Endothelial cell of umbilical vein (primary cell): ENCODE measurements at regions not wholly inside any gene's neighbourhood (a gene's known extent, or its start where the extent isn't known, plus 50 kb on each side); places are given as distances from the start of the nearest gene placed in this dataset.

Source experiments
- BruUV-seq: library from RNA; stranded (reverse); fragments of 400-500 nt; replicated peaks from 2 replicates; lab custom pipeline; 2021; lab: Mats Ljungman, UMichigan
- CTCF ChIA-PET: fragments of 300-600, 350-600 bp; sonication (Branson Sonifier 250); formaldehyde crosslinking; loops from one replicate; lab custom pipeline; 2021; ENCODE audit warnings: antibody characterized with exemption, inconsistent platforms; lab: Charles Lee
- POLR2A ChIA-PET: fragments of 300-600, 350-600 bp; sonication (Branson Sonifier 250); formaldehyde crosslinking; loops from one replicate; lab custom pipeline; 2021; ENCODE audit warnings: antibody characterized with exemption, inconsistent platforms; lab: Charles Lee
- DNase-seq: peaks from one replicate; pipeline ENCODE4 v3.0.0-alpha.2; 2011; ENCODE audit warnings: low read depth, low spot score
- FAIRE-seq: peaks from 2 replicates; lab custom pipeline; 2011; peaks lifted over from hg19 to GRCh38; lab: Jason Lieb, UNC
- H2AFZ ChIP-seq: 2 replicates; pipeline ENCODE4 v1.6.0; 2012; ENCODE audit warnings: low read depth, low read length, control low read depth, inconsistent platforms
- H3K27ac ChIP-seq: 2 replicates; pipeline ENCODE4 v1.5.1; 2011; ENCODE audit warnings: low read depth, mild to moderate bottlenecking, control low read depth, low read length, moderate library complexity; ENCODE audit not compliant: insufficient read depth
- H3K27me3 ChIP-seq, 2 experiments: 2 replicates each; pipeline versions ENCODE4 v1.6.0 to v1.6.1; 2011; ENCODE audit warnings: low read length in 2 of 2, mixed read lengths in 1 of 2; ENCODE audit not compliant: control insufficient read depth in 2 of 2, insufficient read depth in 2 of 2
- H3K36me3 ChIP-seq, 2 experiments: 2 replicates in 1 of 2; 3 replicates in 1 of 2; pipeline ENCODE4 v1.5.1; 2011; ENCODE audit warnings: low read length in 2 of 2, mild to moderate bottlenecking in 1 of 2, moderate library complexity in 1 of 2; ENCODE audit not compliant: control insufficient read depth in 2 of 2, insufficient read depth in 2 of 2; ENCODE audit errors: extremely low read depth in 1 of 2
- H3K4me1 ChIP-seq: 3 replicates; pipeline ENCODE4 v1.5.1; 2011; ENCODE audit warnings: mild to moderate bottlenecking, low read length; ENCODE audit not compliant: control insufficient read depth, insufficient read depth; ENCODE audit errors: extremely low read depth
- H3K4me2 ChIP-seq: 2 replicates; pipeline ENCODE4 v1.6.1; 2011; ENCODE audit warnings: low read length, control low read depth, mixed read lengths; ENCODE audit not compliant: insufficient read depth
- H3K4me3 ChIP-seq, 3 experiments: fragments of 200-600 bp in 1 of 3; sonication (generic), shearing (Covaris generic) in 1 of 3; replicated peaks in 1 of 3; 2 replicates each; pipeline ENCODE4 v1.5.1; 2011 to 2016; ENCODE audit warnings: control low read depth in 3 of 3, low read length in 3 of 3, mild to moderate bottlenecking in 2 of 3, inconsistent platforms in 1 of 3, low read depth in 1 of 3, moderate library complexity in 1 of 3; ENCODE audit not compliant: insufficient read depth in 1 of 3
- H3K79me2 ChIP-seq: 2 replicates; pipeline ENCODE4 v1.6.0; 2012; ENCODE audit warnings: low read length, inconsistent platforms; ENCODE audit not compliant: control insufficient read depth, insufficient read depth
- H3K9ac ChIP-seq: replicated peaks from 2 replicates; pipeline ENCODE3; 2011; ENCODE audit warnings: low read length, control low read depth; ENCODE audit not compliant: insufficient read depth; ENCODE audit errors: extremely low read depth
- H3K9me1 ChIP-seq: replicated peaks from 3 replicates; pipeline ENCODE4 v1.6.0; 2011; ENCODE audit warnings: mild to moderate bottlenecking, low read length; ENCODE audit not compliant: control insufficient read depth, insufficient read depth; ENCODE audit errors: extremely low read depth
- H3K9me3 ChIP-seq: replicated peaks from 2 replicates; pipeline ENCODE4 v1.5.1; 2012; ENCODE audit warnings: low read length, inconsistent platforms; ENCODE audit not compliant: control insufficient read depth, insufficient read depth
- H4K20me1 ChIP-seq: replicated peaks from 2 replicates; pipeline ENCODE3; 2011; ENCODE audit warnings: mild to moderate bottlenecking, low read length; ENCODE audit not compliant: control insufficient read depth, insufficient read depth; ENCODE audit errors: extremely low read depth
- EZH2 ChIP-seq: IDR thresholded peaks from 2 replicates; pipeline ENCODE4 v1.6.1; 2012; ENCODE audit warnings: borderline replicate concordance, low read depth, mild to moderate bottlenecking, moderate library complexity, low read length, inconsistent platforms; ENCODE audit not compliant: severe bottlenecking
- FOS ChIP-seq: IDR thresholded peaks from 2 replicates; pipeline ENCODE4 v1.6.1; 2011; ENCODE audit warnings: mild to moderate bottlenecking, low read length, moderate library complexity, borderline replicate concordance; ENCODE audit not compliant: insufficient read depth
- GATA2 ChIP-seq: IDR thresholded peaks from 2 replicates; pipeline ENCODE4 v1.7.0; 2011; ENCODE audit warnings: low read depth, mild to moderate bottlenecking, moderate library complexity, mixed read lengths, low read length; ENCODE audit not compliant: insufficient read length, insufficient read depth
- JUN ChIP-seq: IDR thresholded peaks from 2 replicates; pipeline ENCODE4 v1.6.1; 2011; ENCODE audit warnings: borderline replicate concordance, low read depth; ENCODE audit not compliant: insufficient read length, insufficient read depth
- MYC ChIP-seq: IDR thresholded peaks from one replicate; pipeline ENCODE4 v1.6.1; 2011; ENCODE audit warnings: mild to moderate bottlenecking, low read depth, low read length
- POLR2A ChIP-seq: IDR thresholded peaks from 2 replicates; pipeline ENCODE4 v1.6.1; 2012; ENCODE audit warnings: low read depth, mild to moderate bottlenecking, control low read depth, low read length
- POLR2AphosphoS5 ChIP-seq: IDR thresholded peaks from 2 replicates; pipeline ENCODE4 v1.6.1; 2012; ENCODE audit warnings: low read depth, mild to moderate bottlenecking, control low read depth, low read length, moderate library complexity; ENCODE audit not compliant: insufficient read depth
- dilution Hi-C: fragments of 300-500 bp; cut with MboI; formaldehyde crosslinking; loops from one replicate; pipeline ENCODE4 v1.15.0; 2019; ENCODE audit warnings: low sequenced_read_pairs; ENCODE audit not compliant: extremely low pct_ligation_motif_present
- intact Hi-C: fragments of 100-400 bp; cut with micrococcal nuclease; formaldehyde crosslinking; loops from one replicate; pipeline ENCODE4 v1.10.0; 2022
- TF ChIP-seq, protein P1 (sequence below): IDR thresholded peaks from 2 replicates; pipeline ENCODE4 v1.6.1; 2011; ENCODE audit not compliant: insufficient read depth, insufficient read length
- TF ChIP-seq, protein P2 (sequence below), 2 donors: IDR thresholded peaks; 1 replicate in 1 of 2; 2 replicates in 1 of 2; pipeline ENCODE4 v1.5.1; 2011; ENCODE audit warnings: low read length in 2 of 2, mild to moderate bottlenecking in 2 of 2, moderate library complexity in 2 of 2, control low read depth in 1 of 2, inconsistent platforms in 1 of 2, low read depth in 1 of 2; ENCODE audit not compliant: insufficient read depth in 1 of 2; ENCODE audit errors: extremely low read depth in 1 of 2

DNA sequence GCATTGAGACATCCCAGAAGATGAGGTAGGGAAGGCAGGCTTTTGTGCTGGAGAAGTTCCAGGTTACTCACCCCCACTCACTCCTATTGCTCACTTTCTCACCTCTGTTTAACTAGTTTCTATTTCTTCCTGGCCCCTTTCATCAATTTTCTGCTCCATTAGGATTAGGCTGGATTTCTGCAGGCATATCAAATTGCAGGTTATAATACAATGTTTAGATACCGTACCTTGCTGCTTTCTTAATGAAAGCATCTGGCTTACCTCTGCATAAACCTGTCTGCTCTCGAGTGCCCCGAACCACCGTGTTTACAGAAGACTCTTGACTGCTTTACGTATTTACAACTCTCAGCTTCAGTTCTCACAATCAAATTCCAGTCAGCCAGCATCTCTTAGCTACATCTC is 173.7 kb downstream of the ADAMTS15 start:
- intact Hi-C loops, result no loop called here
- TF ChIP-seq GATA2 (no peak), JUN (no peak), FOS (no peak), MYC (no peak), POLR2AphosphoS5 (no peak), POLR2A (no peak)
- TF ChIP-seq, protein P1, sequence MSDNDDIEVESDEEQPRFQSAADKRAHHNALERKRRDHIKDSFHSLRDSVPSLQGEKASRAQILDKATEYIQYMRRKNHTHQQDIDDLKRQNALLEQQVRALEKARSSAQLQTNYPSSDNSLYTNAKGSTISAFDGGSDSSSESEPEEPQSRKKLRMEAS, result no peak
- BruUV-seq, result no TSS peak
- no peak overlapping the region for H3K9ac ChIP-seq
- no peak overlapping the region for H3K4me2 ChIP-seq
- FAIRE-seq, result no peak
- DNase-seq, result no peak
- no peaks in the 10 kb centered on the region for H3K79me2 ChIP-seq
- ChIA-PET CTCF (no interaction called here), POLR2A (no interaction called here)
- no peak overlapping the region for H3K27ac ChIP-seq
- no peaks in the 10 kb centered on the region for H3K27me3 ChIP-seq
- no peak overlapping the region for H2AFZ ChIP-seq
- no peaks in the 10 kb centered on the region for H3K36me3 ChIP-seq
- H3K4me3 ChIP-seq, result no peak overlapping the region
- no peaks in the 10 kb centered on the region for H3K9me3 ChIP-seq
- no peaks in the 10 kb centered on the region for H3K9me1 ChIP-seq
- dilution Hi-C loops, result no loop called here
- no peaks in the 10 kb centered on the region for H3K4me1 ChIP-seq
- no peaks in the 10 kb centered on the region for H4K20me1 ChIP-seq

DNA sequence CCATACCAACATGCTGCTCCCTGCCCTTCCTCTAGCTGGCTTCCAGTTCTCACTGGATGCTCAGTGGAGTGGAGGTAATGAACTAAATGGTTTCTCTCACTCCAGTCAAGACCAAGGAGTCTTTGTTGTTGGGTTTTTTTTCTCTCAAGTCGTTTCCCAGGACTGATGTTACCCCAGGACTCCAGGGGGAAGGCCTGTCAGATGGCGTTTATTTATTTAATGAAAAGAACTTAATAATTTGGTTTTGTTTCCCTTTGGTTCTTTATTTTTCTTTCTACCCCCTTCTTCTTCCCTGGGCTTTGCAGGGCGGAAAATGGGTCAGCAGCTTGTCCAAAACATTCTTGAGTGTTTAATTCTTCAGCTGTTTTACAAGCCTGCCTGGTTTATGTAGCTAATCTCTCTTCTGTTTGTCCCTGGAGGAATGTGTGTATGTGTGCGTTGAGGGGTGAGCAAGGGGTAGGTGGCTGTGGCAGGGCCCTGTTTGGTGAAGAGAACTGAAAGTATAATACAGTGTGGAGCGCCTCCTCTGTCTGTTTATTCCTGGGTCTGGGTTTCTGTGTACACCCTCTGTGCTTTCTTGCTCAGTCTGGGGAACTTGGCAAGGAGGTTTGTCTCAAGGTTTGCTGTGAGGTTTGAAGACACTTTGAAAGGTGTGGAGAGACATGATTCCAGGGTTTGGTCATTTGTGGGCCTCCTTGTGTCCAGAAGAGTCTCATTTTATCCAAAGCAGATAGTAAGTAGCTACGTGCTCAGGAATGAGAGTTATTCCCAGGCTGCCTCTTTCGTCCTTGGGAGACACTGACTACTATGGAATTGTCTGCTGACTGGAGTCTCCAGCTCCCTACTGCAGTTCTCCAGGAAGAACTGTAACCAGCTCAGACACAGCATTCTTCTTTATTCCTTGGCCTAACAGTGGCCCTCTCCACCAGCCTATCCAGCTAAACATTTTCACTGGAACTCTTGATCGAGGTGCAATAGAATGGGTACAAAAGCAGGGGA is 175.5 kb downstream of the ADAMTS15 start:
- H2AFZ ChIP-seq, result no peak overlapping the region
- no peak overlapping the region for H3K4me3 ChIP-seq
- no peaks in the 10 kb centered on the region for H3K36me3 ChIP-seq
- no peaks in the 10 kb centered on the region for H3K4me1 ChIP-seq
- no peak overlapping the region for H3K4me2 ChIP-seq
- no peaks in the 10 kb centered on the region for H3K79me2 ChIP-seq
- ChIA-PET CTCF (no interaction called here), POLR2A (no interaction called here)
- no peaks in the 10 kb centered on the region for H4K20me1 ChIP-seq
- H3K27ac ChIP-seq, result no peak overlapping the region
- BruUV-seq, result no TSS peak
- intact Hi-C loops (no loop called here), dilution Hi-C loops (no loop called here)
- no peak for DNase-seq
- no peaks in the 10 kb centered on the region for H3K9me1 ChIP-seq
- no peaks in the 10 kb centered on the region for H3K27me3 ChIP-seq
- no peak for TF ChIP-seq POLR2A
- no peak for TF ChIP-seq POLR2AphosphoS5
- TF ChIP-seq, protein P1, result no peak
- no peak for TF ChIP-seq GATA2
- no peak for TF ChIP-seq MYC
- no peak for TF ChIP-seq JUN
- no peak for TF ChIP-seq FOS
- no peak for TF ChIP-seq EZH2
- TF ChIP-seq, protein P2, sequence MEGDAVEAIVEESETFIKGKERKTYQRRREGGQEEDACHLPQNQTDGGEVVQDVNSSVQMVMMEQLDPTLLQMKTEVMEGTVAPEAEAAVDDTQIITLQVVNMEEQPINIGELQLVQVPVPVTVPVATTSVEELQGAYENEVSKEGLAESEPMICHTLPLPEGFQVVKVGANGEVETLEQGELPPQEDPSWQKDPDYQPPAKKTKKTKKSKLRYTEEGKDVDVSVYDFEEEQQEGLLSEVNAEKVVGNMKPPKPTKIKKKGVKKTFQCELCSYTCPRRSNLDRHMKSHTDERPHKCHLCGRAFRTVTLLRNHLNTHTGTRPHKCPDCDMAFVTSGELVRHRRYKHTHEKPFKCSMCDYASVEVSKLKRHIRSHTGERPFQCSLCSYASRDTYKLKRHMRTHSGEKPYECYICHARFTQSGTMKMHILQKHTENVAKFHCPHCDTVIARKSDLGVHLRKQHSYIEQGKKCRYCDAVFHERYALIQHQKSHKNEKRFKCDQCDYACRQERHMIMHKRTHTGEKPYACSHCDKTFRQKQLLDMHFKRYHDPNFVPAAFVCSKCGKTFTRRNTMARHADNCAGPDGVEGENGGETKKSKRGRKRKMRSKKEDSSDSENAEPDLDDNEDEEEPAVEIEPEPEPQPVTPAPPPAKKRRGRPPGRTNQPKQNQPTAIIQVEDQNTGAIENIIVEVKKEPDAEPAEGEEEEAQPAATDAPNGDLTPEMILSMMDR (IDR thresholded peaks at IDR 0.05; ENCODE audit: extremely low read depth in 1 of 2, insufficient read depth in 1 of 2, low read depth in 1 of 2, low read length in 2 of 2), result no peak
- no peaks in the 10 kb centered on the region for H3K9me3 ChIP-seq
- no peak overlapping the region for H3K9ac ChIP-seq
- no peak for FAIRE-seq
